COLO668 (cell line): ENCODE measurements at regions not wholly inside any gene's neighbourhood (a gene's known extent, or its start where the extent isn't known, plus 50 kb on each side); places are given as distances from the start of the nearest gene placed in this dataset.

ENCODE experiments used
- DNase-seq: peaks from one replicate; lab custom pipeline; 2025; ENCODE audit not compliant: unreplicated experiment; lab: John Stamatoyannopoulos, UW

GRCh38 chr5:147162740-147163139 is 72.1 kb upstream of the STK32A start:
- no peak for DNase-seq

- no peak for DNase-seq
Measured at GRCh38 chr5:147167529-147167928, 67.3 kb upstream of the STK32A start.

DNA sequence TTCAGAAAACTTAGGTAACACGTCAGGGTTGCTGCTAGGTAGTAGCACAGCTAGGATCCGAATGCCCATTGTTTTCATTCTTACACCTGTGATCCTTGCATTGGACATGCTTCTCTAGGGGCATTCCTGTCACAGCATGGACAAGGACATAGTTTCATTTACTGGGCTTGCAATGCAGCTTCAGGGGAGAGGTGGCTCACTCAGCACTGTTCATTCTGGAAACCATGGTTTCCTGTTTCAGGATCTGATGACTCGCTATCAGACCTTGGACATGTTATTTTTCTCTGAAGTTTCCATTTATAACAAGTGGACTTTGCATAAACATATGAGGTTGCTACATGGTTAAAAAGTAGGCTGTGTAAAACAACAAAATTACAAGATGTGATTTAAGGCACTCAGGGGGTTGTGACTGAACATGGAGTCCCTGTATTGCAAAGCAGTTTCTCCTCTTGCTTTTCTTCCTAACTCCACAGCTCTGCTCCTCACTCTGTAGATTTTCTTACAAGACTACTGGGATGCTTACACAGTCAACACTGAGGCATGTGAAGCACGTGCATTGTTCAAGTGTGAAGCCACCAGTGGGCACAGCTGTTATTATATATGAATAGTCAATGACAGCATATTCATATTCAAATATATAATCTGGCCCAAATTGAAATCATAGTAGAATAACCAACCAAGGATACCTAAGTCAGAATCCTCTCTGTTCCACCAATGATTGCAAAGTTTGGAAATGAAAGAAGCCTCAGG is 66.1 kb upstream of the STK32A start:
- DNase-seq, result no peak

DNA sequence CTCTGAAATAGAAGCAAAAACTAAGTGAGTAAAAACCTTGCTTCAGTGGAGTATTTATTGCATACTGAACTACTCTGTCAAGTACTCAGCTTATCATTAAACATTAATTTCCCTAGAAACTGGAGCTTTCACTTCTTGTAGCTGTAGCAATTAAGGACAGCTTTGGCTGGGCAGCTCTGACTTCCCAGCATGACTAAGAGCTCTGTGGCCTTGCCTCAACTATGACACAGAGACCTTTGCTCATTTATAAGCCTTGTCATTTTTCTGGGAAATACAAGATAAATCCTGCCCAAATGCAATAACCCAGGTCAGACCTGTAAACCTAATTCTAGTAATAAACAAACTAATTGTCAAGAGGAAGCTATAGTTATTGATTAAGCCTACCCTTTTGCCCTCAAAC is 65.4 kb upstream of the STK32A start:
- no peak for DNase-seq

GRCh38 chr5:147169901-147170300 is 64.9 kb upstream of the STK32A start:
- no peak for DNase-seq

DNA sequence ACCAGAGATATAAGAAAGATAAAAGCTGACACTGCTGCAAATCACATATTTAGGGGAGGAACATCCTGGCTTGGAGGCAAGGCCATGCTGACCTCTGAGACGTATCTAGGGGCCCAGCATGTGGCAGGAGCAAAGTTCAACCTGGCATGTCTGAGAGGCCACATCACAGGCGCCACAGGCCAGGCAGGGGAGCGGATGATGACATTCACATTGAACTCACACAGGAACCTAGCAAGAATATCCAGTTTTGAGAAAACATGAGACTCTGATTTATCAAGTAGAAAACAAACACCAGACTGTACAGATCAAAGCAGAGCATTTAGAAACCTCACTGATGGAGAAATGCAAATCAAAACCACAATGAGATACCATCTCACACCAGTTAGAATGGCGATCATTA is 64.2 kb upstream of the STK32A start:
- no peak for DNase-seq

- no peak for DNase-seq
Measured at GRCh38 chr5:147174671-147175265, 60.1 kb upstream of the STK32A start.

- no peak for DNase-seq
Measured at GRCh38 chr5:147175516-147176097, 59.2 kb upstream of the STK32A start.

DNA sequence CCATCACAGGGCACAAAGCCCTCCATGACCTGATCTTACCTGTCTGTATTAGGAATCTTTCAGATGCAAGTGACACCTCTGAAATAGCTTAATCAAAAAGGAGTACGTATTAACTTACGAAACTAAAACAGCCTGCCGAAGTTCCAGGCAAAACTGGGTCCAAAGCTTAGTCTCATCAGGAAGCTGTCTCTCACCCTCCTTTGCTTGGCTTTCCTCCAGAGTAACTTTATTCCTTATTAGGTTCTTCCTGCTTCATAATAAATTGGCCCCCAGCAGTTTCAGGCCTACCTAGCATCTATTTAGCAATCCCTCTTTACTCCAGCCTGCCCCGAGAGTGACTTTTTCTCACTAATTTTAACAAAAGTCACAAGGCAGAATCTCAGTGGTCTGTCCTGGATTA is 58.4 kb upstream of the STK32A start:
- no peak for DNase-seq

DNA sequence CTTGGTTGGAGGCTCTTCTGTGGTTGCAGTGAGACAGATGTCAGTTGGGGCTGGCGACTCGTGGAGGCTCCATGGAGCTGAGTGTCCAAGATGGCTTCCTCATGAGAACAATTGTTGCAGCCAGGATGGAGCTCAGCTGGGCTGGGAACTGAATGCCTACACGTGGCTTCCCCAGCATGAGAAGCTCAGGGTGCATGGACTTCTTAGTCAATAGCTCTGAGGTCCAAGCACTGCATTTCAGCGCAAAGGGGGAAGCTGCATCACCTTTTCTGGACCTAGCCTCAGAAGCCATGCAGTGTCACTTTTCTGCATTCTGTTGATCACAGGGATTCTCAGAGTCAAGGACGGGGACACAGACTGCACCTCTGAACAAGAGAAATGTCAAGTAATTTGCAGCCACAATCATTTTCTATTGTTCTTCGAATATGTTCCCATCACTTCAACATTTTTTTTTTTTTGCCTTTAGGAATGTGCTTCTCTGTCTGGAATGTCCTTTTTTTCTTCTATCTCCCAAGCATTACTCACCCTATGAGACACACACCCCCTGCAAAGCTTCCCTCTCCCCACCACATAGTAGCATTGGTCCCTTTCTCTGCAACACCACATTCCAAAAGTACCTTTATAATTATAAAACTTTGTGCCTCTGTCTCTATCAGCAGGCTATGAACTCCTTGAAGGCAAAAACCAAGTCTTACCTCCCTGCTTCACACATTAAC is 57.5 kb upstream of the STK32A start:
- DNase-seq, result no peak

GRCh38 chr5:147179562-147180147 is 55.2 kb upstream of the STK32A start:
- no peak for DNase-seq

DNA sequence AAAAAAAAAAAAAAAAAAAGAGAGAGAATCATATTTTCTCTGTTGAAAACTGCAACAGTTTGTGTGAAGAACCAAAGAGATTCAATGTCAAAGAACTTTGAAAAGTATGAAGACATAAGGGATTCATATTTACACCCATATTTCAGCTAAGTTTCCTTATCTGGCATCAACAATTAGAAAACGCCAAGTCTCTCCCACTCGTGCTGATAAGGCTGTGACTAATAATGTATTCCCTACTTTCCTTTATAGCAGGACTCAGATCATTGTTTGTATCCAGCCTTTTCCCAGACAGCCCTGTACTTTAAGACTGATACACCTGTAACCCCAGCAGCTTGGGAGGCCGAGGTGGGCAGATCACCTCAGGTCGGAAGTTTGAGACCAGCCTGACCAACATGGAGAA is 54.1 kb upstream of the STK32A start:
- no peak for DNase-seq
